Daoy (cell line): ENCODE measurements at regions not wholly inside any gene's neighbourhood (a gene's known extent, or its start where the extent isn't known, plus 50 kb on each side); places are given as distances from the start of the nearest gene placed in this dataset.

Experiments
- DNase-seq: peaks from one replicate; pipeline ENCODE4 v3.0.0-alpha.2; 2015; ENCODE audit warnings: low read depth

- DNase-seq: no peak
Observed at GRCh38 chr16:88284626-88285513, 97.9 kb upstream of the ZNF469 start.

DNA sequence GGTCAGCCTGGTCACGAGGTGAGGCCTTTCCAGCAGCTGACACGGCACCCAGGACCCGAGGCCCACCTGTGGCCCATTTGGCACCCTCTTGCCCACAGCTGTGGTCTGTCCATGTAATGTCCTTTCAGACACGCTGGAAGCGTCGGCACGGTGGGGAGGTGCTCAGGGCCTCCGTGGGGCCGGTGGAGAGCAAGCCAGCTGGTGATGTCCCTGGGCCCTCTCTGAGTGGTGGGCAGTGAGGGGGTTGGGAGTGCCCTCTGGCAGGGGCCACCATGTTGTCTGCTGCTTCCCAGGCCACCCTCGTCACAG is 97.3 kb upstream of the ZNF469 start:
- DNase-seq: no peak

DNA sequence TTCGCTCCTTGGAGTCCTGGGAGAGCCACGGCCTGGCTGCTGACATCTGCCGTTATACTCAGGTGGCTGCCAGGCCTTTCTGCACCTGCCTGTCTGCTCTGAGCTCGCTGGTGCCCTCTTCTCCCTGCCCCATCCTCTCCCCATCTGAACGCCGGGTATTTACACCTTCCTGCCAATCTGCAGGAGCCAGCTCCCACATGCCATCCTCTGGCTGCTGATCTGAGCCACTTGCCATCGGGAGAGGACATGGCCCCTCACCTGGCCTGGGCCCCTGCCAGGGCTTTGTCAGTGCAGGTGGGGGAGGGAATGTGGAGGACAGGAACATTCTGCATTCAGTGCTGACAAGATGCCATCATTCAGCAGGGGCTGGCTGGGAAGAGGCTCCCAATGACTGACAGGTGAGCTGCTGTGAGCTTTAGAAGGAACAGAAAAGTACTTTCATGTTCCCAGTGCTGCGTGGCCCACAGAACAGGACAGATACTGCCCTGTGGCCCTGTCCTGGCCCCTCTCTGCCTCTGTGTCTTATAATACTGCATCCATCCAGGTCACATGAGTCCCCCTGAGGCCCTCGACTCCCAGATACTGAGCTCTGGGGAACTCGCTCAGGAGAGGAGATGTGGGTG is 96.3 kb upstream of the ZNF469 start:
- DNase-seq: no peak

DNA sequence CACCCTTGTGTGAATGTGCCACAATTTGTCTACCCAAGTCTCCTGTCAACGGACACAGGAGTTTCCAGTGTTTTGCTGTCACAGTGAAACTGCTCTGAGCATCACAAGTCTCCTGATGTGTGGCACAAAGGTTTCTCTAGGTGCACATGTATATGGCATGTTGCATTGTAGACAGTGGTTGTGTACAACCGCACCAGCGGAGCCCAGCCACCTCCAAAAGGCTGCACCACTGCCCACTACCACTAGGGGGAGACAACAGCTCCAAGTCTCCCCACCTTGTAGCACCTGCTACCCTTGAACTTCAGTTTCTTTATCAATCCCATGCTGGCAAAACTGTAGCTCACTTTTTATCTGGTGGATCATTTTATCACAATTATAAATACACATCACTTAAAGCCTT is 95.5 kb upstream of the ZNF469 start:
- peak; percentile 52 for DNase-seq

- no peak for DNase-seq
Observed at GRCh38 chr16:88288303-88288702, 94.5 kb upstream of the ZNF469 start.

GRCh38 chr16:88289001-88289400 is 93.8 kb upstream of the ZNF469 start:
- no peak for DNase-seq

DNA sequence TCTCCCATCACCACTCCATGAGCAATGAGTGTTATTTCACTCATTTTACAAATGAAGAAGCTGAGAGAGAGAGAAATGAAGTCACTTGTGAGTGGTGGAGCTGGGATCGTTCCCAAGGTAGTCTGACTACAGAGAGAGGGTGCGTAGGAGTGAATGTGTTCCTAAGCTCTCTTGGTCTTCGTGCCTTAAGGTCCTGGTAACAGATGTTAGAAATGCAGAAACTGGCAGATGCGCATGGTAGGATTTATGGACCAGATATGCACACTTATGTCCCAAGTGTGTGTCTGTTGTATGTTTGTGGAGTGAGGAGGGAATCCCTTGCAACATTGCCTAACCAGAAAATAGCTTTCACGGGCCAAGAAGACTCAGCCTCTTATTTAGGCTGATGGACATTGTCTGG is 93.2 kb upstream of the ZNF469 start:
- no peak for DNase-seq

- no peak for DNase-seq
Observed at GRCh38 chr16:88289968-88290401, 92.8 kb upstream of the ZNF469 start.

DNA sequence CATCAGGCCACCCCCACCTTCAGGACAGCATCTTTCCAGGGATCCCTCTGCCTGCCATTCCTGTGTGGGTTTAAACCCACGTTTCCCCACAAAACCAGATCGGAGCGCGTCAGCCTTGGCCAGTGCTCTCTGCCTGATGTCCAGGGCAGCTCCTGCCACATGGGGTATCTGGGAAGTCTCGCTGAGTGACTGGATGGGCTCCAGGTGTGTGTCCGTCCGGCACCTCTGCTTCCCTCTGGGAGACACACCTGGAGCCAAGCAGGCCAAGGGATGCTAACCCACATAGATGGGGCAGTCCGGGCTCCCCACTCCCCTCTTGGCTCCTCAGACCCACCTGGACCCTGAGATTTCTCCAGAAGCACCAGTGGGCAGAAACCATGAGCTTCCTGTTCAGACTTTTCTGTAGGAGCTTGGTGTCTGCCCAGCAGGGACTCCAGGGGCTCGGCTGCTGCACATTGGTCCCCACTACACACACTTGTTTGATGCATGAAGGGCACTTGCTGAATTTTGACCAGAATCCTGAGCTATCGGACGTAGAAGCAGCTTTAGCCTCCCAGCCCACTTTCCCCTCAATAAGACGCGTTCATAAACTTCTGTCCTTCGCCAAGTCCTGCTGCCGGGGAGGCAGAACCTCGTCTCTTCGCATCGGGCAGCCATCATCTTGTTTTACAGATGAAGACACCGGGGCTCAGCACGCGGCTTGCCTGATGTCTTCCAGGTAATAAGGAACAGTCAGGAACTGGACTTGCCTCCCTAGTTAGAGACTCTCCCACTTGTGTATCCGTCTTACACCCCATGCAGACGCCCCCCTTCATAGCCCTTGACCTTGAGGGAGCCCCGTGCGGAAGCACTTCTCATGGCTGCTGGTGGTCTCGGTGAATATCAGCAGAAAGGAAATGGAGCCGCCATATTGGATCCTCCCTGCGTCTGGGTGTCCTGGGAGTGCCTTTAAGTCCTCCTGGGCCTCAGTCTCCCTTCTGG is 91.6 kb upstream of the ZNF469 start:
- no peak for DNase-seq

DNA sequence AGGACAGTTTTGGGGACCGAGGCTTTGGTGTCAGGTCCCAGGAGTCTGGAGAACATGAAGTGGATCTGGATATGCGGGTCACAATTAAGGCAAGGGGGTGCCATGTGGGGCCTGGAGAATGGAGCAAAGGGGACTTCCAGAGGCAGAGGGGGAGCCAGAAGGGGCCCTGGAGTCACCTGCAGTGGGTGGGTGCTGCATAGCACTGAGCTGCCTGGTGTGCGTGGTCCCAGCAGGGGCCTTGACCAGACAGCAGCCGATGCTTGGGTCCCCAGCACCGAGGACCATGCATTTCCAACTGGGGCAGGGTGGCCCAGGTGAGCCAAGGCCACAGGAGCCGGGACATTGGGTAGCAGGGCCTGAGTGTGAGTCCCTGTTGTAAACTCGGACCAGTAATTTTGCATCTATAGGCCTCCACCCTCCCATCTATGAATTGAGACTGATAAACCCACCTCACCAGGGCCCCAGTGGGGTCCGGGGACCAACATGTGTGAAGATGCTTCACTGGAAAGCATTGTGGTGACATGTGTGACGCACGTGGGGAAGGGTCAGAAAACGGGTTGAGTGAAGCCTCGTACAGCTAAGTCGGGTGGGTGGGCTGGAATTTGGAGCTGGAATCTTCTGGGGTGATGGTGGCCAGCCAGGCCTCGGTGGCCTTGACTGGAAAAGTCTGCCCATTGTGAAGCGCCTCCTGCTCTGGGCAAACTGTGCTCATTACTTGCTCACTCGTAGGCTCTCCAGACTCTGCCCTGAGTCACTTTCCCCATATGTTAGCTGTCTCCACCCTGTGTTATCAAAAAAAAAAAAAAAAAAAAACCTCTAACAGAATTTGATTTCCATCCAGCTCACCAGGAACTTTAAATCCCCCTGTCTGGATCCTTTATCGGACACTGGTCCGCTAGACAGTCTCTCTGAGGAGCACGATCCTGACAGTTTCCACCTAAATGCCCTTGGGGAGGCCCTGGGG is 90.5 kb upstream of the ZNF469 start:
- DNase-seq: no peak

DNA sequence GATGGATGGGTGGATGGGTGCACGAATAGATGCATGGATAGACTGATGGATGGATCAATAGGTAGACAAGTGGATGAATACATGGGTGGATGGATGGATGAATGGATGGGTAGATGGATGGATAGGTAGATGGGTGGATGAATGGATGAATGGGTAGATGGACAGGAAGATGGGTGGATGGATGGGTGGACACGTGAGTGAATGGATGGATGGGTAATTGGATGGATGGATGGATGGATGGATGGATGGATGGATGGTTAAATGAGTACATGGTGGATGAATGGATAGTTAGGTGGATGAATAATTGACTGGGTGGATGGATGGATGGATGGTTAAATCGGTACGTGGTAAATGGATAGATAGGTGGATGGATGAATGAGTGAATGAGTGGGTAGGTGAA is 89.7 kb upstream of the ZNF469 start:
- DNase-seq: no peak

DNA sequence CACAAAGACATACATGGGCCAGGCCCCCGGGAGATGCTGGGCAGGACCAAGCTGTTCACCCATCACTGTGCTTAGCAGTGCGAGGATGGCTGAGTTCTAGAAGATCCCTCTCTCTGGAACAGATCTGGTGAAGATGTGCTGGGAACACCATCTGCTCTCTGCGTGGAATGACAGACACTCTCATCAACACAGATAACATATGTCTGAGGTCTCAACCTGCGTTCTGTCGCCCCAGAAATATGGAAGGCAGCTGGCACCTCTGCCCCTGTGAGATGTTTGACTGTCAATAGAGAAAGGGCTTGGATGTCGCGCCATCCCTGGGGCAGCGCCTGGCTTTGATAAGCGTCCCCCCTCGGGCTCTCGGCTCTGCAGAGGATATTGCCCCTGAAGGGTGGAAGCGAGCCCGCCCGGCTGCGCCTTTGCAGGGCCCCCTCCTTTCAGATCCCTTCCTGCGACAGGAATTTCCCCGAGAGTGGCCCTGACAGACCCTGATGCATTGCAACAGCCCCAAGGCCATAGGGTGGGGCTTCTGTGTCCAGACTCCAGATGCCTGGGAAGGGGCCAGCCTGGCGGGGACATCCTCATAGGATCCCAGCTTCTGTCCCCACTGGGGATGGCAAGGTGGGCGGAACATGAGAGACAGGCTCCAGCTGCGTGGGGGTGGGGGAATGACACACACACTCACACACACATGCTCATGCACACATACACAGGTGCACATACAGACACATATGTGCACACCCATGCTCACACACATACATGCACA is 86.9 kb upstream of the ZNF469 start:
- no peak for DNase-seq

DNA sequence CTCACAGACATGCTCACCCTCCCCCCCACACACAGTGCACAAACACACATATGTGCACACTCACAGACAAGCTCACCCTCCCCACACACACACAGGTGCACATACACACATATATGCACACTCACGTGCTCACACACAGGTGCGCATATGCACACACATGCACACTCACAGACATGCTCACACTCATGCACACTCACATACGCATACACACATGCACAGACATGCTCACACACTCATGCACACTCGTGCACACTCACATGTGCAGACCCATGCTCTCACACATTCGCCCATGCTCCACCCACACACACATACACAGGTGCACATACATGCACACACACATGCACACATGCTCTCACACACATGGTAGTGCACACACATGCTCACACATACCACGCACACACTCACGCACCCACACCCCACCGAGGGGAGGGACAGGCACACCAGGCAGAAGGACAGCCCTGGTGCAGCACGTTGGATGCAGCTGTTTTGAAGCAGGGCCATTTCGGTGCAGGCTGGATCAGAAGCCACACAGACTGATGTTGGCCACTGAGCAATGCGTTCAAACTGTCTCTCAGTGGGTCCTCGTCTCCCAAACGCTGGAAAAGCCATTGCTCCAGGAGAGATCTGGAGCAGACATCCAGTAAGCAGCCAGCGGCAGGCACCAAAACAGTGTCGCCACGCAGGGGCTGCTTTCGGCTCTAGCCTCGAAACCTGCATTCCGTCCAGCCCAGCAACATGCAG is 86.2 kb upstream of the ZNF469 start:
- DNase-seq: no peak

DNA sequence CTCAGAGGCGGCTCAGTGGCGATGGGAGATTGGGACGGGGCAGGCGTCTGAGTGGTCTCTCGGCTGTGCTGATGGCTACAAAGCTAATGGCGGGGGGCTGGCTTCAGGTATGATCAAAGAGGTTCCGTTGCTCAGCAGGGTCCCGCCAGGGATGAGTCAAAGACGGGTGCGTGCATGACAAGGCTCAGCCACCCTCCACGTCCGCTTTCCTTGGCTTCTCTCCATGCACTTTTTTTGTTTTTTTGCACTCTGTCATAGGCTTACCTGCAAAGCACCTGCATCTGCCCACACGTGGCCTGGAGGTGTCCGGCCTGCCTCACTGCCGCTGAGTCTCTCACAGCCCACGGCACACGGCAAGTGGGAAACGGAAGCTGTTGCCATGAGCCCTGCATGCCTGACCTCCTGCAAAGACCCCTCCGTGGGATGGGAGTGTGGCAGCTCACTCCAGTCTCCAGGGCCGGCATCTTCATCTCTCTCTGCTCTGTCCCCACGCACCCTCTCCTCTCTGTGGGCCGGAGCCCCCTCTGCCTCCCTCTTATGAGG is 85.5 kb upstream of the ZNF469 start:
- DNase-seq: no peak

DNA sequence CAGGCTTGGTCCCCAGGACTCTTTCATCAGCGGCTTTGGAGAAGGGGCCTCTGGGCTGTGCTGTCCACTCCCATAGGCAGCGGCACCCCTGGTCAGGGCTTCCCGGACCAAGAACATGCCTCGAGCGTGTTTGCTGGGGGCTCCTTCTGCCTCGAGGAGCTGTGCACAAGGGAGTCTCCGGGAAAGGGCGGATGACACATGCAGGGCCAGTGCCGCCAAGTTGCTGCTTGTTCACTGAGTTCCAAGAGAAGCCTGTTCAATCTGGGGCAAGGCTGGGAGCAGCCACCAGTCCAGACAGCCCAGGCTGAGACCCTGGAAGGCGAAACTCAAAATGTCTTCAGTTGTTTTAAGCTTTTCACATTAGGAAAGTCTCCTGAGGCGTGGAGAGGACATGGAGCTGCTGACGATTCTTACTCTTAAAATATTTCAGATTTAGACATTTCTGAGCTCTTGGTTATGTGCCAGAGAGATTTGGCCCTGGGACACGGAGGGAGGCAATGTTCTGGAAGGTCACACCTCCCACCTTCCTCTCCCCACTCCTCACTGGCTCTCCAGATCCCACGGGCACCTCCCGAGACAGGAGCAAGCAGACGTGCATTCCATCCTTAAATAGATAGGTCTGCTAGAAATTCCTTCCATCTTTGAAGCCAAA is 84.5 kb upstream of the ZNF469 start:
- peak; percentile 53 for DNase-seq

DNA sequence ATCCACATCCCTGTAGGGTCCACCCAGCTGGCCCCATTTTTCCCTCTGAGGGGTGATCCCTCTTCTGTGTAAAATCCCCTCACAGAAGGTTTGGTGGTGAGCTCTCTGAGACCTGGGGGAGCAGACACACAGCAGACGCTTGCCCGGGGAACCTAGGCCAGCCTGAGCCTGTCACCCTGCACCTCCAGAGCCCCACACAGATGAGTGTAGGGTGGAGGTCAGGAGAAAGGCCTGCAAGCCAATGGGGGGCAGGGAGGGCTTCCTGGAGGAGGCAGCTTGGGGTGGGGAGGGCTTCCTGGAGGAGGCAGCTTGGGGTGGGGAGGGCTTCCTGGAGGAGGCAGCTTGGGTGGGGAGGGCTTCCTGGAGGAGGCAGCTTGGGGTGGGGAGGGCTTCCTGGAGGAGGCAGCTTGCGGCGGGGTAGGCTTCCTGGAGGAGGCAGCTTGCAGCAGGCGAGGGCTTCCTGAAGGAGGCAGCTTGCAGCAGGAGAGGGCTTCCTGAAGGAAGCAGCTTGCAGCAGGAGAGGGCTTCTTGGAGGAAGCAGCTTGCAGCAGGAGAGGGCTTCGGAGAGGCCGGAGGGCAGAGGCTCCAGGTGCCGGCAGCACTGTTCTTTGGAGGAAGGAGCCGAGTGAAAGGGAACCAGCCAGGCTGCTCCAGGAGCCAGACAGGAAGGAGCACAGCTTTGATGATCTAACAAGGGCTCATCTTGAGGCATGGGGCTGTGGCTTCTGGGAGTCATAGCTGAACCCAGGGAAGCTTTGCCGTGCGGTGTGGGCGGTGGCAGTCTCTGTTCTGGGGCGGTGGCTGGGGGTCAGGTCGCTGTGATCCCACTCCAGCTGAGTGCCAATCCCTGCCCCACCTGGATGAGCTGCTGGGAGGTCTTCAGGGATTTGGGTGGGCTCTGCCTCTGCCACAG is 83.7 kb upstream of the ZNF469 start:
- DNase-seq: peak; percentile 62

- DNase-seq: no peak
Observed at GRCh38 chr16:88299751-88300462, 82.9 kb upstream of the ZNF469 start.
